H9 (cell line): ENCODE measurements at regions not wholly inside any gene's neighbourhood (a gene's known extent, or its start where the extent isn't known, plus 50 kb on each side); places are given as distances from the start of the nearest gene placed in this dataset.

Experiments used
- DNase-seq: peaks from one replicate; pipeline ENCODE4 v3.0.0-alpha.2; 2017
- H2AFZ ChIP-seq: one replicate; pipeline ENCODE4 v1.6.1; 2013; ENCODE audit warnings: mild to moderate bottlenecking, low read length, control low read depth, moderate library complexity
- H2AK5ac ChIP-seq: 2 replicates; pipeline ENCODE4 v1.6.1; 2013; ENCODE audit warnings: low read length, control low read depth, mixed read lengths; ENCODE audit not compliant: insufficient read length
- H2BK120ac ChIP-seq: one replicate; pipeline ENCODE4 v1.6.1; 2013; ENCODE audit warnings: low read depth, mild to moderate bottlenecking, low read length, control low read depth, inconsistent platforms; ENCODE audit not compliant: poor library complexity, severe bottlenecking
- H2BK12ac ChIP-seq: 2 replicates; pipeline ENCODE4 v1.6.1; 2013; ENCODE audit warnings: low read length, control low read depth, mixed read lengths, low read depth; ENCODE audit not compliant: insufficient read length
- H2BK15ac ChIP-seq: 2 replicates; pipeline ENCODE4 v1.6.1; 2013; ENCODE audit warnings: low read depth, low read length, control low read depth
- H2BK20ac ChIP-seq: one replicate; pipeline ENCODE4 v1.6.1; 2013; ENCODE audit warnings: low read depth, mild to moderate bottlenecking, low read length, control low read depth, inconsistent platforms; ENCODE audit not compliant: poor library complexity, severe bottlenecking
- H2BK5ac ChIP-seq: 2 replicates; pipeline ENCODE4 v1.6.1; 2013; ENCODE audit warnings: low read length, control low read depth, mixed read lengths; ENCODE audit not compliant: insufficient read length
- H3K14ac ChIP-seq: 2 replicates; pipeline ENCODE4 v1.6.1; 2013; ENCODE audit warnings: low read length, control low read depth; ENCODE audit not compliant: insufficient read depth
- H3K18ac ChIP-seq: 2 replicates; pipeline ENCODE4 v1.6.1; 2013; ENCODE audit warnings: low read depth, mild to moderate bottlenecking, mixed read lengths, low read length, control low read depth; ENCODE audit not compliant: insufficient read length
- H3K23ac ChIP-seq: 2 replicates; pipeline ENCODE4 v1.6.1; 2013; ENCODE audit warnings: low read length, control low read depth, mixed read lengths, low read depth; ENCODE audit not compliant: insufficient read length
- H3K23me2 ChIP-seq: 2 replicates; pipeline ENCODE4 v1.6.1; 2013; ENCODE audit warnings: low read depth, mild to moderate bottlenecking, mixed read lengths, low read length, control low read depth; ENCODE audit not compliant: insufficient read length, poor library complexity, severe bottlenecking
- H3K27ac ChIP-seq: 2 replicates; pipeline ENCODE4 v1.5.1; 2013; ENCODE audit warnings: low read length, control low read depth, mixed read lengths, low read depth; ENCODE audit not compliant: insufficient read length
- H3K27me3 ChIP-seq: 2 replicates; pipeline ENCODE4 v1.6.1; 2013; ENCODE audit warnings: low read length, control low read depth, inconsistent platforms; ENCODE audit not compliant: insufficient read depth
- H3K4ac ChIP-seq: 2 replicates; pipeline ENCODE4 v1.6.1; 2013; ENCODE audit warnings: low read depth, mild to moderate bottlenecking, control low read depth, inconsistent platforms, low read length, moderate library complexity
- H3K4me1 ChIP-seq: 2 replicates; pipeline ENCODE4 v1.6.1; 2013; ENCODE audit warnings: low read length, control low read depth, inconsistent platforms; ENCODE audit not compliant: insufficient read depth
- H3K4me2 ChIP-seq: 2 replicates; pipeline ENCODE4 v1.6.1; 2013; ENCODE audit warnings: low read length, control low read depth, mixed read lengths; ENCODE audit not compliant: insufficient read length, insufficient read depth
- H3K56ac ChIP-seq: 2 replicates; pipeline ENCODE4 v1.6.1; 2013; ENCODE audit warnings: low read depth, mild to moderate bottlenecking, mixed read lengths, low read length, control low read depth; ENCODE audit not compliant: insufficient read length
- H3K79me1 ChIP-seq: 2 replicates; pipeline ENCODE4 v1.6.1; 2013; ENCODE audit warnings: low read depth, mild to moderate bottlenecking, moderate library complexity, low read length, control low read depth, inconsistent platforms; ENCODE audit not compliant: insufficient read depth, poor library complexity, severe bottlenecking
- H3K79me2 ChIP-seq: 2 replicates; pipeline ENCODE4 v1.6.1; 2013; ENCODE audit warnings: low read length, control low read depth, inconsistent platforms; ENCODE audit not compliant: insufficient read depth
- H3K9ac ChIP-seq: 2 replicates; pipeline ENCODE4 v1.6.1; 2013; ENCODE audit warnings: low read length, control low read depth, mixed read lengths; ENCODE audit not compliant: insufficient read length; ENCODE audit errors: extremely low read depth
- H3K9me3 ChIP-seq: one replicate; pipeline ENCODE4 v1.6.1; 2013; ENCODE audit warnings: low read depth, low read length, inconsistent platforms; ENCODE audit not compliant: control insufficient read depth
- H3T11ph ChIP-seq: one replicate; pipeline ENCODE4 v1.6.1; 2013; ENCODE audit warnings: mild to moderate bottlenecking, low read length, control low read depth, inconsistent platforms
- H4K20me1 ChIP-seq: one replicate; pipeline ENCODE4 v1.6.1; 2013; ENCODE audit not compliant: control insufficient read depth, insufficient read length, insufficient read depth
- H4K5ac ChIP-seq: 2 replicates; pipeline ENCODE4 v1.6.1; 2013; ENCODE audit warnings: low read depth, mild to moderate bottlenecking, mixed read lengths, low read length, control low read depth; ENCODE audit not compliant: insufficient read length
- H4K8ac ChIP-seq: replicated peaks from 2 replicates; pipeline ENCODE4 v1.6.1; 2013; ENCODE audit warnings: low read length, control low read depth, mixed read lengths, low read depth; ENCODE audit not compliant: insufficient read length
- H4K91ac ChIP-seq: 2 replicates; pipeline ENCODE4 v1.6.1; 2013; ENCODE audit warnings: low read depth, mild to moderate bottlenecking, moderate library complexity, mixed read lengths, low read length, control low read depth; ENCODE audit not compliant: insufficient read length
- H3K27ac Mint-ChIP-seq, 3 experiments: 2 replicates in 2 of 3; 3 replicates in 1 of 3; pipeline ENCODE4 v1.8.0; 2020 to 2021; ENCODE audit warnings: mixed read lengths in 3 of 3, mild to moderate bottlenecking in 1 of 3, moderate library complexity in 1 of 3
- H3K27me3 Mint-ChIP-seq: 2 replicates; pipeline ENCODE4 v1.8.0; 2021; ENCODE audit warnings: low read depth, mild to moderate bottlenecking, moderate library complexity, mixed read lengths
- H3K36me3 Mint-ChIP-seq, 3 experiments: 2 replicates in 2 of 3; 3 replicates in 1 of 3; pipeline ENCODE4 v1.8.0; 2020 to 2021; ENCODE audit warnings: low read depth in 3 of 3, mixed read lengths in 3 of 3; ENCODE audit not compliant: insufficient read depth in 1 of 3
- H3K4me1 Mint-ChIP-seq, 2 experiments: 2 replicates each; pipeline ENCODE4 v1.8.0; 2020; ENCODE audit warnings: mixed read lengths in 2 of 2
- H3K4me3 Mint-ChIP-seq, 2 experiments: 2 replicates in 1 of 2; 3 replicates in 1 of 2; pipeline ENCODE4 v1.8.0; 2020 to 2021; ENCODE audit warnings: mild to moderate bottlenecking in 2 of 2, mixed read lengths in 2 of 2, moderate library complexity in 1 of 2
- H3K9me3 Mint-ChIP-seq, 2 experiments: 2 replicates in 1 of 2; 3 replicates in 1 of 2; pipeline ENCODE4 v1.8.0; 2020; ENCODE audit warnings: mild to moderate bottlenecking in 2 of 2, mixed read lengths in 2 of 2, moderate library complexity in 1 of 2
- CTCF ChIP-seq: fragments of 200-600 bp; sonication (generic); conservative IDR thresholded peaks from 3 replicates; pipeline ENCODE4 v1.8.0; 2021; ENCODE audit warnings: antibody characterized with exemption, mild to moderate bottlenecking
- WGBS: extraction: QIAGEN DNeasy Blood & Tissue Kit; methylation state at CpG from one replicate; pipeline ENCODE4 v1.1.7; 2013; ENCODE audit warnings: missing lambda C conversion rate, low lambda C conversion rate, mixed read lengths; ENCODE audit not compliant: insufficient read length; ENCODE audit errors: extremely low coverage; 5-methylcytosine and 5-hydroxymethylcytosine counted together

GRCh38 chr1:164953815-164954214 is 394.8 kb downstream of the PBX1 start:
- peaks cover 4 to 13% of the 10 kb centered on the region in 2 experiments; a peak in 3 of 4 replicates for H3K4me1 Mint-ChIP-seq

More at GRCh38 chr1:164953815-164954214, 394.8 kb downstream of the PBX1 start:
- Histone ChIP-seq H3K23ac (no peak overlapping the region), H2BK20ac (no peak overlapping the region), H3K56ac (no peak overlapping the region), H4K5ac (no peak overlapping the region), H3K79me1 (no peaks in the 10 kb centered on the region), H3K4me2 (no peak overlapping the region), H3K9ac (no peak overlapping the region), H3K9me3 (no peaks in the 10 kb centered on the region), H3K4ac (no peak overlapping the region), H2BK5ac (no peak overlapping the region), H3K27me3 (peaks cover 2% of the 10 kb centered on the region; the same call in 1 of the 2 replicates), H4K20me1 (no peaks in the 10 kb centered on the region), H3K79me2 (no peaks in the 10 kb centered on the region), H3T11ph (no peak overlapping the region), H3K18ac (no peak overlapping the region), H3K4me1 (no peaks in the 10 kb centered on the region), H2BK120ac (no peak overlapping the region), H2BK12ac (no peak overlapping the region), H3K27ac (no peak overlapping the region), H2BK15ac (no peak overlapping the region), H4K8ac (no peak overlapping the region), H3K14ac (no peak overlapping the region), H2AK5ac (no peak overlapping the region), H3K23me2 (no peaks in the 10 kb centered on the region), H2AFZ (no peak overlapping the region), H4K91ac (no peak overlapping the region)
- no peak overlapping the region; a peak in 1 of 7 replicates for H3K27ac Mint-ChIP-seq
- no peaks in the 10 kb centered on the region for H3K27me3 Mint-ChIP-seq
- peaks cover 0 to 3% (median 1%) of the 10 kb centered on the region in 3 experiments; a peak in 3 of 7 replicates for H3K36me3 Mint-ChIP-seq
- H3K9me3 Mint-ChIP-seq = peaks cover 3 to 8% of the 10 kb centered on the region in 2 experiments; a peak in 4 of 5 replicates
- no peak overlapping the region for H3K4me3 Mint-ChIP-seq
- peak; percentile 35; the same call in 1 of the 3 replicates for TF ChIP-seq CTCF
- DNase-seq = peak; percentile 31
- no CpG with 5 or more reads among the region's 3 CpGs for WGBS
